GM21367 (cell line): ENCODE measurements at regions not wholly inside any gene's neighbourhood (a gene's known extent, or its start where the extent isn't known, plus 50 kb on each side); places are given as distances from the start of the nearest gene placed in this dataset.

ENCODE experiments used
- ATAC-seq: cut with Tn5 transposase; IDR thresholded peaks from one replicate; pipeline ENCODE4 v1.9.1; 2021; ENCODE audit not compliant: unreplicated experiment

DNA sequence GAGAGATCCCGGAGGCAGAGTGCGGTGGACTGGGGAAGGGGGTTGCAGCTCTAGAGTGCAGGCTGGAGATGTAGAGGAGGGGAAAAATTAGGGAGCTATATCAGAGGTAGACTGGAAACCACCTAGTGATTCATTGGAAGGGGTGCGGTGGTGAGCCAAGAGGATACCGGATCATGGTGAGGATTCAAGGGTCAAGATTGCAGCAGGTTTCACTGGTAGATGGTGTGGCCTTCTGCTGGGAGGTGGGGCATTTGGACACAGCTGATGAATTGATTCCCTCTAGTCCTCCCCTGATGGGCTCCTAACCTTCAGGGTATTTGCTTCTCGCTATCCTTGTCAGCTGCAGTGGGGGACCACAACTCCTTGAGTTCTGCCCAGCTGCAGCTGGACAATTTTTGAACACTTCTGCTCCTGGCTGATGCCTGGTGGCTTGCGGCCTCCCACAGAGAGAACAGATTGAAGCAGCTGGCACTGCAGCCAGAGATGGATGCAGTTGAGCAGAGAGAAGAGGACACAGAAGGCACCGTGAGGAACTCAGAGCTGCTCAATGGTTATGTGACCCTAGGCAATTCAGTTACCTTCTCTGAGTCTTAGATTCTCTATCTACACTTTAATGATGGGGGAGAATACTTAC is 134.4 kb upstream of the ABCA1 start:
- ATAC-seq: no peak

DNA sequence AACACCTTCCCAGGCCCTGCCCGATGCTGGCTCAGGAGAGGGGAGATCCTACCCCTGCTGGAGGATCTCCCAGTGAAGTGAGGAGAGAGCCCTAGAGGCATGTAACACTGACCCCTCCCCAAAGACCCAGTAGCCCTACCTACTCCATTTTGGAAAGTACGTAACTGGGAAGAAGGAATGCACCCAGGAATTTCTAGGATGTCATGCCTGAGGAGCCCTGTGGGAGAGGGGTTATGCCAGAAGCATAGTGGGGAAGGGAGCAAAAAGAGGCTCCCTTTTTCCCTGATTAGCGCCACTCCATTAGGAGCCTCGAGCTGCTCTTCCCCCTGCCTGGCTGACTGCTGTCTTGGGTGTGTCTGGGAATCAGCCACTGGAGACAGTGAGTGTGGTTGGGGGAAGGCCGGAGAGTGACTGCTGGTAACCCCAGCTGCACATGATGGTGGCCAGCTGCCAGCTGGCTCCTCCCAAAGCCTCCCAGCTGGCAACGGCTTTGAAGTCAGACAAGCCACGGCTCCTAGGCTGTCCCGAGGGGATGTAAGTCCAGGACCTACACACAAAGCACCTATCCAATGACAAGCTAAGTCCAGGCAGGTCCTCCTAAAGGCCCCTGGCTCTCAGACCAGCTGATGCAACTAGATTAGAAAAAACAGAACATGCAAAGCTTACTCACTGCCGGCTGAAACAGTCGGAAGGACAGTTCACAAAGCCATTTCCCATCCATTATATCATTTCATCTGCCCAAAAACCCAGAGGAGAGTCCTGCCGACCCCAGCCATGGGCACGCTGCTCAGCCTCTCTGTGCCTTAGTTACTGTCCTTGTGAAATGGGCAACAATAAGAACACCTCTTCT is 136.5 kb upstream of the ABCA1 start:
- no peak for ATAC-seq

DNA sequence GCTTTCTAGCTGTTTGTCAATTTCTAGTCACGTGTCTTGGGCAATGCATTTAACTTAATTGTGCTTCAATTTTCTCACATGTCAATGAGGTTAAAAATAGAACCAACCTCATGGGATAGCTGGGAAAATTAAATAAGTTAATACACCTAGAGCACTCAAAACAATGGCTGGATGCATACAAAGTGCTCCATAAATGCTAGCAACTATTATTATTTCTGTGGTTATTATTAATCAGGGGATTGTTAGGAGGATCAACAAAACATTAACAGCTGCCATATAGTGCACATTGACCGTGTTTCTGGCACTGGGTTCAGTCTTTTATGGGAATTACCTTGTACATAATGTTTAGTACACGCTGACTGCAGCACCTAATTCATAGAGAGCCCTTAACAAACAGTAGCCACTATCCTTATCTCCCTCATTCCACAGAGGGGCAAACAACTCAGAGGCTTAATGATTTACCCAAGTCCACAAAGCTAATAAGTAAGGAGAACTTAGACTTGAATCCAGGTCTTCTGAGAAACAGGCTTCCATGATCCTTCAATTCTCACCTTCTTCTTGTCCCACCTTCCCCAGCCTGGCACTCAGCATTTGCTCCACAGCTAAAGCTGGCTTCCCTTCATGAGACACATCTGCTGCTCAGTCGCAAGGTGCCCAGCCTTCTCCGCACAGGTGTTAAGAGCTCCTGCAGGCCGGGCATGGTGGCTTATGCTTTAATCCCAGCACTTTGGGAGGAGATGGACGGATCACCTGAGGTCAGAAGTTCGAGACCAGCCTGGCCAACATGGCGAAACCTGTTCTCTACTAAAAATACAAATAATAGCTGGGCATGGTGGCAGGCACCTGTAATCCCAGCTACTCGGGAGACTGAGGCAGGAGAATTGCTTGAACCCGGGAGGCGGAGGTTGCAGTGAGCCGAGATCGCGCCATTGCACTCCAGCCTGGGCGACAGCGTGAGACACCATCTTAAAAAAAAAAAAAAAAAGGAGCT is 137.4 kb upstream of the ABCA1 start:
- no peak for ATAC-seq

DNA sequence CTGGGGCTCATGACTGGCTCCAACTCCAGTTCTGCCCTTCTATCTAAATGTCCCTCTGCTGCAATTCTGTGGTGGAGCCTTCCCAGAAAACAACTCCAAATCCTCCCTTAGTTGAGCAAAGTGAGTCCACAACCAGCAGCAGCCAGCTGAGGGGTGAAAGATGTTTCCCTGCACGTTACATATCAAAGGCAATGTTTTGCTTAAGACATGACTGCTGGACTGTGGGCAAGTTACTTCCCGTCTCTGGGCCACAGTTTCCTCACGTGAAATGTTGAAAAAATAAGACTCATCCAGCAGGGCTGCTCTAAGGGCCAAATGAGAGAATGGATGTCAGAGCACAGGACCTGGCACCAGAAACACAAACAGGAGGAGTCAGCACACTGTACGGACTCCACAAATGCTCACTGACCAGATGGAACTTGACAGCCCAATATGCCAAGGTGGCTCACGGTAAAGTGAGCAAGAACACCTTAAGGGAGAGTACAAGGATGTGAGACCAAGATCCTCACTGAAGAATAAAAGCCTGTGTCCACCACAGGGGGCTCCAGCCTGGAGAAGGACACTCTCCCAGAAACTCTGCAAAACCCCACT is 138.4 kb upstream of the ABCA1 start:
- ATAC-seq: no peak

DNA sequence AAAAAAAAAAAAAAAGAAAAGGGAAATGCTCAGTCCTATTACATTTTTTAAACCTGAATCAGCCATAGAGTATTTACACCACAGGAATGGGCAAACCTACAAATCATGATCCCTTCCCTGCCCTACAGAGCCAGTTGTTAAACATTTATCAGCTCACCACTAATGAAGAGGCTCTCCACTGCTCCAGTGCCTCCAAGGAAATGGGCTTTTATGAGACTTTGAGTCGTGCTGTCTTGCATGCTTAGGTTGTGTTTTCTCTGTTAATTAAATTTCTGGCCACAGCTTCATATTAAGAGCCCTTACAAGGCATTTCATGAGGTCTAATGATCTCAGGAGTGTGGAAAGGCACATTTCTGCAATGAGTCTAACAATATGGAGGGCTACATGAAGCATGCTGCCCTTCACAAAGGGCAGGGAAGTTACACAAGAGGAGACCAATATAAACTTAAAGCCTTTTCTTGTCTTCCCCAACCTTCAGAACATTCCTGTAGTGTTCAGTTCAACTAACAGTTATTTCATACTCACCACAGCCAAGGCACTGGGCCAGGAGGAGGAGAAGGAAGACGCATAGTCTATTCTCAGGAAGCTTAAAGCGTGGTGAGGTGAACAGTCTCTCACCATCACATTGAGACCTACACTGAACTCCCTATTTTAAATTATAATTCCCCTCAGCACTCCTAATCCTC is 140.1 kb upstream of the ABCA1 start:
- no peak for ATAC-seq

DNA sequence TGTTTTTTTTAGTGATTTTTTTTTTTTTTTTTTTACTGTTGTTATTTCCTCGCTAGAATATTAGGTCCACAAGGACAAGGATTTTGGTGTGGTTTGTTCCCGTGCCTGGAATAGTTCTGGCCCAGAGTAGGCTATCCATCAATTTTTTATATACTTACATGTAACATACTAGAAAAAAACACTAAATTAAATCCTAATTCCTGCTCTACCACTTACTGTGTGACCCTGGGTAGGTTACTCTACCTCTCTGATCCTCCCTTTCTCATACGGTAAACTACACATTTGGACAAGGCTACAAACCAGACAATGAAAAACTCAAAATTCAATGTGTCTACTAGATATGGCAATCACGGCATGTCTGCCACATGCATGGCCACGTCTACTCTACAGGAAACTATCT is 141.3 kb upstream of the ABCA1 start:
- no peak for ATAC-seq

DNA sequence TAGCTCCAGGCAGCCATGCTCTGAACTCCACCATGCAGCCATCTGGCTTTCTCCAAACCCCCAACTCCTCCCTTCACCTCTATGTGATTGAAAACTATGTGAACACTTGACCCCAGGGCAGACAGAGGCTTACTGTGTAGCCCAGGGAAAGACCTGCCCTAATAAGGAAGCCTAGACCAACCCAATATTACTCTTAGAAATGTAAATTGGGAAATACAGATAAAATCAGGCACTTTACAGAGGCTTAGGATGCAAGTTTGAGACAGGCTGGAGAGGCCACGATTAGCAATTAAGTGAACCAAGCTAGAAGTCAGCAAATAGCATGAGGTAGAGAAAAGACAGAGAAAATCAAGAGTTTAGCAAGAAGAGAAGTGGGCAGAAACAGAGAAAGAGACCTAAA is 141.7 kb upstream of the ABCA1 start:
- no peak for ATAC-seq

DNA sequence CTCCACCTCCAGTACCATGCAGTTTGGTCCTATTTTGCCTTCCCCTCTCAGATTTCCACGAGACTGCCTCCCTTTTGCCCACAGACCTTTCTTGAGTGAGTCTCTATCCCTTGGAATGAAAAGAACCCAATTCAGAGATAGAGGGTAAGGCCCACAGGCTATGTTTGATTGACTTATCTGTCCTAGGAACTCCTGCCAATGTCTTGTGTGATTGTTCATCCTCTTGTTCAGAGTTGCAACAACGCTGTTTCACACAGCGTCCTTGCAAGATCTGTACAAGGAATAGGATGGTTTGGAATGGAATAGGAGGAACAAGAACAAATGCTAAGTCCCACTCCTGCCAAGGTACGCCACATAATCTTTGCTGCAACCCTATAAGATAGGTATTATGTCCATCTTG is 142.2 kb upstream of the ABCA1 start:
- ATAC-seq: no peak

DNA sequence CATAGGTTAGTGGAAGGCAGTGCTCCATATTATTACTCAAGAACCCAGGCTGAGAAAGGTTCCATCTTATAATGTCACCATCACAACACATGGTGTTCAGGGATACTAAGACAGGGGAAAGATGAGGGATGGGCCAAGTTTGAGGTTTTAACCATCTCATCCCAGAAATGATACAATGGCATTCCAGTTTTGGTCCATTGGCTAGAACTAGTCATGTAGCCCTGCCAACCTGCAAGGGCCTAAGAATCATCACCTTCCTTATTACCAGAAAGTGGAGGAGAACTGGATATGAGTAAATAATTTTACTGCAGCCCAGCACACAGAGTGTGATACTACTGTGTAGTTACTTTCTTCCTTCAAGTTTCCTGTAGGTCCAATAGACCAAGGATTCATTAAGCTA is 144.5 kb upstream of the ABCA1 start:
- ATAC-seq: no peak

DNA sequence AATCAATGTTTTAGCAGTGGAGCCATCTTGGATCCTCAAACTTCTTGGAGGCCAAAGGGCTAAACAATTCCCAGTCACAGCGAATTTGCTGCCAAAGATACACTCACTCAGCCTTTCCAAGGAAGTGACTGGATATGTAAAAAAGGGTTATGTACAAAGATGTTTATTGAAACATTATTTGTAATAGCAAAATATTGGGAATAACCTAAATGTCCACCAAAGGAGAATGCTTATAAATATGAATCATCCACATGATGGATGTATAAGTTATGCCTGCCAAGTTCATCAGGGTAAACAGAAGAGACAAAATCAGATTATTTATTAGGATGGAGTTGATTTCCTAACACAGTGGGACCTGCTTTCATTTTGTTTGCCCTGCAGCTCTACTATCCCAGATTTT is 145.2 kb upstream of the ABCA1 start:
- ATAC-seq: no peak

DNA sequence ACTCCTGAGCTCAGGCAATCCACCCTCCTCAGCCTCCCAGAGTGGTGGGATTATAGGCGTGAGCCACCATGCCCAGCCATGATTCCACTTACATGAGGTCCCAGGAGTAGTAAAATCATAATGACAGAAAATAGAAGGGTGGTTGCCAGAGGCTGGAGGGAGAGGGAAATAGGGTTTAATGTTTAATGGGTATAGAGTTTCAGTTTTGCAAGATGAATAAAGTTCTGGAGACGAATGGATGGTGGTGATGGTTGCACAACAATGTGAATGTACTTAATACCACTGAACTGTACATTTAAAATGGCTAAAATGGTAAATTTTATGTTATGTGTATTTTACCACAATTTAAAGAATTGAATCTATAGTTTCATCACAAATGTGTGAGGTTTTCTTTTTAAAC is 146.5 kb upstream of the ABCA1 start:
- no peak for ATAC-seq

DNA sequence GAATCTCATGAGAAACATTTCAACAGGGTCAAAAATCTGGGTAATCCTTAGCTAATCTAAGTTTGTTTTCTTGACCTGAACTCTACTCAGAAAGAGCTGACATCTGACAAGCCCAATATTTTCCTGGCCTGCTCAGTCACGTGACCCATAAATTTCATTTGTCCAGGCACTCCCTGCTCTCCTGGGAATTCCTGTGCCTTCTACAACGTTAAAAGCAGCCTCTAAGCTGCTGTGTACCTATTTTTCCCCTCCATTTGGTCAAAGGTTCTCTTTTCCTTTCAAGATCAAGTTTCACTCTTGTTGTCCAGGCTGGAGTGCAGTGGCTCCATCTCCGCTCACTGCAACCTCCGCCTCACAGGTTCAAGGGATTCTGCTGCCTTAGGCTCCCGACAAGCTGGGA is 148.8 kb upstream of the ABCA1 start:
- ATAC-seq: no peak

DNA sequence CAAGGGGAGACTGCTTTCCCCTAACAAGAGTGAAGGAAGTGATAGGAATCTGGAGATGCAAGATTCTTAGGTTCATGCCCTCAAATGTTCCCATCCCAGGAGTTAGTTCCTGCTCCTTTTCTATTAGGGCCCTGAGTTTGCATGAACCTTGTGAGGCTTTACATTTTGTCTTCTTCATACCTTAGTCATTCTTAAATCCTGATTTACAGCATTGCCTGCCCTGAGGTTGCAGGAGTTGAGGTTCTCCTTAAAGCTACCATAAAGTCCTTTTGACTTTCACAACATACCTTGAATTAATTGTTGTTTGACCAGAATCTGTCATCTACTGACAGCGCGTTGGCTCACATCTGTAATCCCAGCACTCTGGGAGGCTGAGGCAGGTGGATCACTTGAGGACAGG is 151.5 kb upstream of the ABCA1 start:
- ATAC-seq: no peak

DNA sequence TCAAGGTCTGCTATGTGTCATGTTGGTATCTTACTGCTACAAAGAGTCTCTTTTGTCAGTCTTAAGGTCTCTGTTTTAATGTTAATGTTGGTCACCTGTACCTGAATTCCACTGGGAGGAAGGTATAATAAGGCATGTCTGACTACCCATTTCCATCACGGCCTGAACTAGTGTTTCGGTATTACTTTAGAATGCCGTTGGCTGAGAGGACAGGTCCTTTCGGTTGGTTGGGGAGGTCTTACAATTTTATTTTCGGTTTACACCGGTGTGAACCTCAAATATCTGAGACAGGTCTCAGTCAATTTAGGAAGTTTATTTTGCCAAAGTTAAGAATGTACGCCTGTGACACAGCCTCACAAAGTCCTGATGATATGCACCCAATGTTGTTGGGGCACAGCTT is 154.9 kb upstream of the ABCA1 start:
- ATAC-seq: no peak

DNA sequence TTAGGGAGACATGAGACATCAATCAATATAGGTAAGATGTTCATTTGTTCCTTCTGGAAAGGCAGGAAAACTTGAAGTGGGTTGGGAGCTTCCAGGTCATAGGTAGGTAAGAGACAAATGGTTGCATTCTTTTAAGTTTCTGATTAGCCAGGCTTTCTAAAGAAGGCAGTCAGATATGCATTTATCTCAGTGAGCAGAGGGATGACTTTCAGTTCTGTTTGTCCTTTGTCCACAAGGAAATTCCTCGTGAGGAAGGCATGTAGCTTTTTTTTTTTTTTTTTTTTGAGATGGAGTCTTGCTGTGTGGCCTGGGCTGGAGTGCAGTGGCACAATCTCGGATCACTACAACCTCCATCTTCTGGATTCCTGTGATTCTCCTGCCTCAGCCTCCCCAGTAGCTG is 155.3 kb upstream of the ABCA1 start:
- ATAC-seq: no peak

DNA sequence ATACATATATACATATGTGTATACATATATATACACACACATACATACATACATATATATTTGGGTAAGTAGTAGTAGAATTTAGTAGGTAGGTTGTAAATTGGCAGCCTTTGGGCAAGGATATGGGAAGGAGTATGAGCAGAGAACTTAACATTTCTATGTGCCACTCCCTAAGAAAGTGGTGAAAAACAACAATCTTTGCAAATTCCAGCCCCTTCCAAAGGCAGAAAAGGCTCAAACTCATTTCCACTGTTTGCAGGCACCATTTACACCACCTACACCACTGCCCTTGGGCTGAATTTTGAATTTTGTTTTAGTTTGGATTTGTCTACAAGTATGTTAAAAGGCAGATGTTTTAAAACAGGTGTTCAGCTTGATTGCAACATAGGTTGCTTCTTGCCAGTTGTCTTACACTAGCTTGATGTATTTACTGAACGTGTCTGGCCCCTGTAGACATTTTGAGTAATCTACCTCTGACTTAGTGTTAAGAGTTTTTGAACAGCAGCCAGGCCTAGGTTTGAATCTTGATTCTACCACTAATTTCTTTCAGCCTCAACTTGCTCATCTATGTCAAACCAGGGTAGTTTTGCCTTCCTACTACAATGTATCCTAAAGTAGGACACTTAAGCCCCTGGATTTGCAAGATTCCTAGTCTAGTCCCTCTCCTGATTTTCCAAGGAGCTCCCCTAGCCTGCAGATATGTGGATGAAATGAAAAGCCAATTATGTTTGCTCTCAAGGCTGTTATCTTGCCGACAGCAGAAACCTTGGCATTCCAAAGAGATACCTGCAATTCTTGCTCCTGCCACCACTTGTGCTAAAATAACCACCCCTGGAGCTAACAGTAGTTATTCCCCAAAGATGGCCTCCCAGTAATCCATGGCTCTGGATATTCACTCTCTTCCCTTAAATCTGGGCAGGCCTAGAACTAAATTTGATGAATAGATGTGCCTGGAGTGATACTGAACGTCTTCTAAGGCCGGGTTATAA is 156.2 kb upstream of the SLC44A1 start:
- ATAC-seq: no peak

DNA sequence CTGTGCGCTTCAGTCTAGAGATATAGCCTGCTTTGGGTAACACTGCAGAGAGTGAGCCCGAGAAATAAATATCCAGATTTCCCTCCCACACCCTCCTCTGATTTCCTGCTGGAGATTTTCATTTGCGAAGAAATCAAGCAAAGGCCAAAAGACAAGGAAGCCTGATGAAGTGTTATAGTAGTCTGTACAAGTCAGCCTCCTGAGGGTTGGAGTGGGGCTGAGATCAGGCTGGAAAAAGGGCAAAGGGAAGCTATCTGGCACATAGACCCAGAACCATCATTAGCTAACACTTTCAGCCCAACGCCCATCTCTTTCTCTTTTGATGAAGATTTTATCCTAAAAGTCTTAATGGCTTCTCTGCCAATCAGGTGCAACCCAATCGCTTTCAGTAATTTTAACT is 154.6 kb upstream of the SLC44A1 start:
- no peak for ATAC-seq

DNA sequence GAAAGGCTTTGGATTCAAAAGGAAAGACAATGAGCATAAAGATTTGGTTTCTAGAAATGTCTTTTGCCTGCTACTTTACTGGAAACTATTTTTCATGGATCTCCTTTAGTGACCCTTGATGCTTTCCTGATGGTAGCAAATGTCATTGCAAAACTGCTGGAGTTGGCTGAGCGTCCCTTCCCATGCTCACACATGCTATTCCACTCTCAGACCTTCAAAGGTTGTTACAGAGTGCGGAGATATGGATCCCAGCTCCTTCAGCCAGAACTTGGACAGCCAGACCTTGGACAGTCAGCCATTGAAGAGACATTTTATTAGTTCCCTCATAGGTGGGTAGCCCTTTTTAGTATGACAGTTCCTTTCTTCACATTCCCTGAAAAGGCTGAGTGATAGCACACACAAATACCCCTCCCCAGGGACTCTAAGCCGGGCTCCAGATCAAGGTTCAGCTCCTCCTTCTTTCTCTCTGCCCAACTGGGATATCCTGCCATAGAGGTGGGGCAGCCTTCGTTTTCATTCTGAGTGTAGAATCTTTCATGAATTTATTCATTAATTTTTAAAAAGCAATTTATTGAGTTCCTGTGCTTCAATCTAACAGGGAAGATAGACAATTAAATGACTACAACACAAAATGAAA is 153.3 kb upstream of the SLC44A1 start:
- ATAC-seq: no peak

DNA sequence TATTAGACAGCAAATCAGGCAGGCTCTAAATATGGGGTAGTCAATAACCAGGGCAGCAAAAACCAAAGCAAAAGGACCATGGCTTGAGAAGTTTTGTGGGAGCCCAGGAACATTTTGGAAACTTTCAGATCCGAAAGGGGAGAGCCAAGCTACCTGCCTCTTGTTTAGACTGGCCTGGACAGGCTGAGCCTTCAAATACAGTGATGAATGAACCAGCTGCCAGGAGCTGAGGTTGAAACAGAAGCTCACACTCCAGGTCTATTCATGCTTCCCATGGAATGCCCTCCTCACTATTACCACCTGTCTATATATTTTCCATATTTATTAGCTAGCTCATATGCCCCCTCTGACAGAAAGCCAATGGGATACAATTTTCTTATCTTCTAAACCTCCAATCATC is 150.8 kb upstream of the SLC44A1 start:
- ATAC-seq: no peak
